ENCODE measurements at regions not wholly inside any gene's neighbourhood (a gene's known extent, or its start where the extent isn't known, plus 50 kb on each side); places are given as distances from the start of the nearest gene placed in this dataset.

DNA sequence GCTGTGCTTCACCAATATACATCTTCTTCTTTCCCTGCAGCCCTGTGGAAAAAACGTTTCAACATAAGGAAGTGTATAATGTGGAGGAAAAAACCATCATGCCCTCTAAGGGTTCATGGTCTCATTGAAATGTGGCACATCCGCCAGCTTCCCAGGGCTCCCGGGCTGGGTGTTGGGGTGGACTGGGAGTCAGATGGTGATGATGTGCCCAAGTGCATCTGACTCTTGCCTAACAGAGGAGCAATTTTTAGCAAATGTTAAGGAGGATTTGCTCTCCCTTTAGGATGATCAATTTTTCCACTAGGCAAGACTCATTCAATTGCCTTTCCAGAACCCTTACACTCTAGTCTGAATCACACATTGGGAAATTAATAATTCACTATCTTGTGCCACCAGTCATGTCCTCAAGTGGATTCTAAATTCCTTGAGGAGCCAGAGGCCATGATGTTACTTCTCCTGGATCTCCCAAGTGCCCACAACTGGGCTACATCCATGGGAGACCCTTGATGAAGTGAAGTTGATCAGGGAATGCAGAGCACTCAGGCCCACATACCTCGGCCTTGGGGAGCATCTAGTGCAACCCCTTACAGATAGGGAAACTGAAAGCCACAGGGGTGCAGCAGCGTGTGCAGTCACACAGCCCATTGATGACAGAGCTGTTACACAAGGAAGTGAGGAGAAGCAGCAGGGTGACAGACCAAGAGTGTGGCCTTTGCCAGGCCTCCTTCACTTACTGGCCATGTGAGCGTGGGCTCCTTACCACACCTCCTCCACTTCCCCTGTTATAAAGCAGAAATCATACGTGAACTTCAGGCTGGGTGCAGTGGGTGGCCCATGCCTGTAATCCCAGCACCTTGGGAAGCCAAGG is 100.0 kb upstream of the SLC44A3 start:
- no peaks in the 10 kb centered on the region for H3K9me3 ChIP-seq (ENCODE audit: control insufficient read depth in 4 of 4, low read length in 3 of 4)
- no peak for TF ChIP-seq GABPA (IDR thresholded peaks at IDR 0.05 in 1 of 2, conservative IDR thresholded peaks at IDR 0.05 in 1 of 2)
- TF ChIP-seq FOXA1 (IDR thresholded peaks at IDR 0.05), result no peak
- no peak for TF ChIP-seq TAF1 (conservative IDR thresholded peaks at IDR 0.05)
- no peak for TF ChIP-seq NR2F2 (IDR thresholded peaks at IDR 0.05)
- TF ChIP-seq RAD21 (IDR thresholded peaks at IDR 0.05), result no peak
- no peak overlapping the region for H3K27ac ChIP-seq (ENCODE audit: low read depth in 1 of 2, low read length in 2 of 2)
- 78% methylated on average over 7 of the region's 7 CpGs for WGBS
- no peak for DNase-seq (ENCODE audit: low spot score)
- H3K36me3 ChIP-seq (ENCODE audit: control insufficient read depth in 4 of 4, insufficient read depth in 3 of 4, low read depth in 1 of 4, low read length in 3 of 4), result no peaks in the 10 kb centered on the region
- no peaks in the 10 kb centered on the region for H3K4me1 ChIP-seq (ENCODE audit: control insufficient read depth in 4 of 4, insufficient read depth in 4 of 4, low read length in 3 of 4)
- no peak overlapping the region for H3K9ac ChIP-seq (ENCODE audit: low read depth in 1 of 2, low read length in 2 of 2)
- H3K27me3 ChIP-seq (ENCODE audit: control insufficient read depth in 4 of 4, insufficient read depth in 4 of 4, low read length in 3 of 4), result no peaks in the 10 kb centered on the region
- no peak overlapping the region for H3K4me3 ChIP-seq (ENCODE audit: low read depth in 1 of 3, low read length in 3 of 3)

DNA sequence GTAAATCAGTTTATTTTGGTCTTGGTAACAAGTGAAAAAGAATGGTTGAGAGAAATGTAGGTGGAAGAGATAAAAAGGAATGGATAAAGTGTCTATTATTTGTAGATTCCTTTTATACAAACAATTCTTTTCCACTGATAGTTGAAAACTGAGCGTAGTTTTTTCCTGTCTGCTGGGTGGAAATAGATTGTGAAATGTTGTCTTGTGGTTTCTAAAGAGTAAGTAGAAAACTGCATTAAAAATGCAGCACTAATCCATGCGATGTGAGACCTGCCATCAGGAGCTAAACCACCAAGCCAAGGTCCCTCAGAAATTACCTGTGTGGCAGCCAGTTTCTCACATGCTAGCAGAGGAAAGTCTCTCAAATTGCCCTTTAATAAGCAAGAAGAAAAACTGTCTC is 103.2 kb upstream of the SLC44A3 start:
- Histone ChIP-seq H3K27me3 (ENCODE audit: control insufficient read depth in 4 of 4, insufficient read depth in 4 of 4, low read length in 3 of 4) (no peaks in the 10 kb centered on the region), H3K9me3 (ENCODE audit: control insufficient read depth in 4 of 4, low read length in 3 of 4) (no peaks in the 10 kb centered on the region), H3K9ac (ENCODE audit: low read depth in 1 of 2, low read length in 2 of 2) (no peak overlapping the region), H3K27ac (ENCODE audit: low read depth in 1 of 2, low read length in 2 of 2) (no peak overlapping the region), H3K4me1 (ENCODE audit: control insufficient read depth in 4 of 4, insufficient read depth in 4 of 4, low read length in 3 of 4) (no peaks in the 10 kb centered on the region), H3K36me3 (ENCODE audit: control insufficient read depth in 4 of 4, insufficient read depth in 3 of 4, low read depth in 1 of 4, low read length in 3 of 4) (no peaks in the 10 kb centered on the region), H3K4me3 (ENCODE audit: low read depth in 1 of 3, low read length in 3 of 3) (no peak overlapping the region)
- no peak for DNase-seq (ENCODE audit: low spot score)
- 84% methylated on average over 2 of the region's 2 CpGs for WGBS
- TF ChIP-seq RXRA (IDR thresholded peaks at IDR 0.05) (no peak), ZBTB33 (IDR thresholded peaks at IDR 0.05) (no peak), TAF1 (conservative IDR thresholded peaks at IDR 0.05) (no peak), HNF4A (conservative IDR thresholded peaks at IDR 0.05) (no peak), NR2F2 (IDR thresholded peaks at IDR 0.05) (no peak), MAX (IDR thresholded peaks at IDR 0.05) (no peak), YY1 (IDR thresholded peaks at IDR 0.05) (no peak), JUND (IDR thresholded peaks at IDR 0.05) (no peak), FOXA2 (IDR thresholded peaks at IDR 0.05) (no peak), GABPA (IDR thresholded peaks at IDR 0.05 in 1 of 2, conservative IDR thresholded peaks at IDR 0.05 in 1 of 2) (no peak), HNF4G (IDR thresholded peaks at IDR 0.05) (no peak), SP1 (IDR thresholded peaks at IDR 0.05) (no peak)
- TF ChIP-seq, protein P1, sequence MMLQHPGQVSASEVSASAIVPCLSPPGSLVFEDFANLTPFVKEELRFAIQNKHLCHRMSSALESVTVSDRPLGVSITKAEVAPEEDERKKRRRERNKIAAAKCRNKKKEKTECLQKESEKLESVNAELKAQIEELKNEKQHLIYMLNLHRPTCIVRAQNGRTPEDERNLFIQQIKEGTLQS (IDR thresholded peaks at IDR 0.05), result no peak
- TF ChIP-seq, protein P2, sequence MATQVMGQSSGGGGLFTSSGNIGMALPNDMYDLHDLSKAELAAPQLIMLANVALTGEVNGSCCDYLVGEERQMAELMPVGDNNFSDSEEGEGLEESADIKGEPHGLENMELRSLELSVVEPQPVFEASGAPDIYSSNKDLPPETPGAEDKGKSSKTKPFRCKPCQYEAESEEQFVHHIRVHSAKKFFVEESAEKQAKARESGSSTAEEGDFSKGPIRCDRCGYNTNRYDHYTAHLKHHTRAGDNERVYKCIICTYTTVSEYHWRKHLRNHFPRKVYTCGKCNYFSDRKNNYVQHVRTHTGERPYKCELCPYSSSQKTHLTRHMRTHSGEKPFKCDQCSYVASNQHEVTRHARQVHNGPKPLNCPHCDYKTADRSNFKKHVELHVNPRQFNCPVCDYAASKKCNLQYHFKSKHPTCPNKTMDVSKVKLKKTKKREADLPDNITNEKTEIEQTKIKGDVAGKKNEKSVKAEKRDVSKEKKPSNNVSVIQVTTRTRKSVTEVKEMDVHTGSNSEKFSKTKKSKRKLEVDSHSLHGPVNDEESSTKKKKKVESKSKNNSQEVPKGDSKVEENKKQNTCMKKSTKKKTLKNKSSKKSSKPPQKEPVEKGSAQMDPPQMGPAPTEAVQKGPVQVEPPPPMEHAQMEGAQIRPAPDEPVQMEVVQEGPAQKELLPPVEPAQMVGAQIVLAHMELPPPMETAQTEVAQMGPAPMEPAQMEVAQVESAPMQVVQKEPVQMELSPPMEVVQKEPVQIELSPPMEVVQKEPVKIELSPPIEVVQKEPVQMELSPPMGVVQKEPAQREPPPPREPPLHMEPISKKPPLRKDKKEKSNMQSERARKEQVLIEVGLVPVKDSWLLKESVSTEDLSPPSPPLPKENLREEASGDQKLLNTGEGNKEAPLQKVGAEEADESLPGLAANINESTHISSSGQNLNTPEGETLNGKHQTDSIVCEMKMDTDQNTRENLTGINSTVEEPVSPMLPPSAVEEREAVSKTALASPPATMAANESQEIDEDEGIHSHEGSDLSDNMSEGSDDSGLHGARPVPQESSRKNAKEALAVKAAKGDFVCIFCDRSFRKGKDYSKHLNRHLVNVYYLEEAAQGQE (IDR thresholded peaks at IDR 0.05), result no peak

Data from liver (tissue), 7 donors.